ENCODE measurements at regions not wholly inside any gene's neighbourhood (a gene's known extent, or its start where the extent isn't known, plus 50 kb on each side); places are given as distances from the start of the nearest gene placed in this dataset.

DNA sequence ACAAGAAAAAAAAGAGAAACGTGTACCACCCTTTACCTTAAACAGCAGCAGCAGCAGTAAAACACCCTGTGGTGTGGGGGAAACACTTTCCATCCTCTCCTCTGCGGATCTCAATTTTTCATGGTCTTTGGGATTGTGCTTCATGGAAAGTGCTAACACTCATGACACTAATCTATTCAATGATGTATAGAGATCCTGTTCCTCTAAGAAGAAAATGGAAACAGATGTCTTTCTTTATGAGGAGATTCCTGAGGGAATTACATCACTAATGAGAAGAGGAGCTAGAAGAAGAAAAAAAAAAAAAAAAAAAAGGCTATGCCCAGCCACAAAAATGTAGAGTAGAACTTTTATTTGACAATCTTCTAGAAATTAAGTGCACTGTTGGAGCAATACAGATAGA is 62.9 kb upstream of the NDST3 start:
- DNase-seq = no peak

DNA sequence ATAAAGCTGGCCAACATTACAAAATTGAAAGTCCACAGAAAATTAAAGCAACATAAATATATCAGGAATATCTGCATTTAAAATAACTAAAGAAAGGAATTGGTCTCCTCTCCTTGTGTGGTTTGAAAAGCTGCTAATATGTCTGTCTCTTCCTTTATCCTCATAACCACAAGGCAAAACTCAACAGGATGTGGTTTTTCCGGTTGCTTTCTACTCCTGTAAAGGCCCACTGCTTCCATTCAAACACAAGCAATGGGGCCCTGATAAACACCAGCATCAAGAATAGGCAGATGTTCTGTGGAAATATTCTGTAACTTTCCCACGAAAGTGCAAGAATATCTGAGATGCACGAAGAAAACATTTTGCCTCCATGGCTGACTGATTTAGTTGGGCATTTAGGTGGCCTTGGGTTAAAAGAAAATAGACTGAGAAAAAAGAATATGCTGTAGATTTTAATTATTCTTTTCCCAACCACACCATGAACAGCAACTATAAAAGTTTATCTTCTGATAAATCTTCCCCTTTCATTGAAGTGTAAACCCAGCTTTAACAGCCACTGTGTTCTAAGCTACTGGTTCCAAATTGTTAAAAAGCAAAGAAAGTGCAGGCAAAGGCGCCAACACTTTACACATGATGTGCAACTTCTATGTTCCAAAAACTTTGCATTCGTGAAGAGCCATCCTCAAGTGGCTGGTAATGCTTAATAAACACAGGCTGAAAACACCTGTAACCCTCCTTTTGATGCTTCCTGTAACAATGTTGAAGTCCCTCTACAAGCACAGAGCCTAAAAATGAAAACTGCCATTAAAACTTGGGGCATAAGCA is 50.5 kb upstream of the NDST3 start:
- DNase-seq = no peak

GRCh38 chr4:117984366-117984680 is 50.0 kb upstream of the NDST3 start:
- no peak for DNase-seq
